ENCODE measurements at regions not wholly inside any gene's neighbourhood (a gene's known extent, or its start where the extent isn't known, plus 50 kb on each side); places are given as distances from the start of the nearest gene placed in this dataset.
A peak's percentile ranks its signal among the peaks of the same experiment; 100 is the strongest.

DNA sequence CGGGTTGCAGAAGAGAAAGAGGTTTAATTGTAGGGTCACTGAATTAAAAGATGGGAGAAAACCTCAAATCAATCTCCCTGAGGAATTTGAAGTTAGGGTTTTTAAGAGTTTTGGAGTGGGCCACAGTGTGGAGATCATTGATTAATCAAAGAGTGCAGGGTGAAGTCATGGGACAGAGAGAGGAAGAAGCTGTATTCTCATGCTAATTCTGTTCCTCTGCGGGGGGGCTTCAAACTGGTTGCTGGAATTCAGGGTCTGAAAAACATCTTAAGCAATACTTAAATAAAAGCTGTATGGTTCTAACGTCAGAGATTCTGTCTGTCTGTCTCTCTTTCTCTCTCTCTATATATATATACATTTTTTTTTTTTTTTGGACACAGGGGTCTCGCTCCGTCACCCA lies 169.8 kb upstream of the SPATS2L start:
- no peaks in the 10 kb centered on the region for H3K9me3 Mint-ChIP-seq
- no peaks in the 10 kb centered on the region for H3K36me3 Mint-ChIP-seq (ENCODE audit: low read depth)
- peak overlapping the region; percentile 6 to 75 (median 11) for H3K27ac Mint-ChIP-seq
- TF ChIP-seq, protein P1, sequence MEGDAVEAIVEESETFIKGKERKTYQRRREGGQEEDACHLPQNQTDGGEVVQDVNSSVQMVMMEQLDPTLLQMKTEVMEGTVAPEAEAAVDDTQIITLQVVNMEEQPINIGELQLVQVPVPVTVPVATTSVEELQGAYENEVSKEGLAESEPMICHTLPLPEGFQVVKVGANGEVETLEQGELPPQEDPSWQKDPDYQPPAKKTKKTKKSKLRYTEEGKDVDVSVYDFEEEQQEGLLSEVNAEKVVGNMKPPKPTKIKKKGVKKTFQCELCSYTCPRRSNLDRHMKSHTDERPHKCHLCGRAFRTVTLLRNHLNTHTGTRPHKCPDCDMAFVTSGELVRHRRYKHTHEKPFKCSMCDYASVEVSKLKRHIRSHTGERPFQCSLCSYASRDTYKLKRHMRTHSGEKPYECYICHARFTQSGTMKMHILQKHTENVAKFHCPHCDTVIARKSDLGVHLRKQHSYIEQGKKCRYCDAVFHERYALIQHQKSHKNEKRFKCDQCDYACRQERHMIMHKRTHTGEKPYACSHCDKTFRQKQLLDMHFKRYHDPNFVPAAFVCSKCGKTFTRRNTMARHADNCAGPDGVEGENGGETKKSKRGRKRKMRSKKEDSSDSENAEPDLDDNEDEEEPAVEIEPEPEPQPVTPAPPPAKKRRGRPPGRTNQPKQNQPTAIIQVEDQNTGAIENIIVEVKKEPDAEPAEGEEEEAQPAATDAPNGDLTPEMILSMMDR (IDR thresholded peaks at IDR 0.05; ENCODE audit: unreplicated experiment in 3 of 3): no peak
- H3K4me3 Mint-ChIP-seq: no peak overlapping the region
- H3K4me1 Mint-ChIP-seq: peaks cover 39% of the 10 kb centered on the region
- no peaks in the 10 kb centered on the region for H3K27me3 Mint-ChIP-seq (ENCODE audit: low read depth)

DNA sequence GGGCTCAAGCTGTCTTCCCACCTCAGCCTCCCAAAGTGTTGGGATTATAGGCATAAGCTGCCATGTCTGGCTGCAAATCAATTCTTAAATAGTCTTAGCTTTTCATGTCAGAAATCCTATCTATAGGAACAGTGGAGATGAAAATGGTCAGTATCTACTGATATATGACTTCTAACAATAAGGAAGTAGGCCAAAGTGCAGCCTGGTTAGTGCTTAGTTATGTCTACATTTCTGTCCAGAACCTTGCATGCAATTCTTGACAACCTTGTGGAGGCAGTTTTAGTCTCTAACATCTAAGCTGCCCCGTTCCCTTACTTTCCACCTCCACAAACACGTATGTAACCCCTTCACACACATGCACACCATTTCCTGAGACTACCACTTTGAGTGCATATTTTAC lies 169.2 kb upstream of the SPATS2L start:
- TF ChIP-seq, protein P1 (IDR thresholded peaks at IDR 0.05; ENCODE audit: unreplicated experiment in 3 of 3): no peak
- no peak overlapping the region for H3K4me3 Mint-ChIP-seq

DNA sequence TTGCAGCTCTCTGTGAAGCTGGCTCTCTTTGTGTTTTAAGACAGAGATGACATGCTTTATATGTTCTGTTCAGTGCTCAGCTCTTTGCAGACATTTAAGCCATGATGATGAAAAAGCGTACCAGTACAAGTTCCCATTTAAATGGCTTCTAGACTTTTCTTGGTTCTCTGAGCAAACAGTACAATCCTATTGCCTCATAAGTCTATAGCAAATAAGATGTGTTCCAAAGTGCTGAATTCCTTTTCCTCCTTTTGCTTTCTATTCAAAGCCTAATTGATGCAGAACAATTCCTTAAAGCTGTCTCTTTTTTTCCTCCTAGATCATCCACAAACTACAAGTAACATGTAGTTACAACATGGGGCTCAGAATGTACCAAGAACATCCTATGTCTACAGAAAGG lies 168.8 kb upstream of the SPATS2L start:
- TF ChIP-seq, protein P1 (IDR thresholded peaks at IDR 0.05; ENCODE audit: unreplicated experiment in 3 of 3): no peak
- peaks cover 5% of the 10 kb centered on the region for H3K9me3 Mint-ChIP-seq
- H3K4me3 Mint-ChIP-seq: no peak overlapping the region
- no peaks in the 10 kb centered on the region for H3K27me3 Mint-ChIP-seq (ENCODE audit: low read depth)
- peaks cover 39% of the 10 kb centered on the region for H3K4me1 Mint-ChIP-seq
- H3K27ac Mint-ChIP-seq: peak overlapping the region; percentile 67 to 96 (median 92)
- no peaks in the 10 kb centered on the region for H3K36me3 Mint-ChIP-seq (ENCODE audit: low read depth)

More for the DNA sequence above, 169.2 kb upstream of the SPATS2L start:
- H3K27me3 Mint-ChIP-seq (ENCODE audit: low read depth): no peaks in the 10 kb centered on the region
- peak overlapping the region; percentile 67 to 96 (median 92) for H3K27ac Mint-ChIP-seq
- no peaks in the 10 kb centered on the region for H3K36me3 Mint-ChIP-seq (ENCODE audit: low read depth)
- H3K4me1 Mint-ChIP-seq: peaks cover 39% of the 10 kb centered on the region
- peaks cover under 1% of the 10 kb centered on the region for H3K9me3 Mint-ChIP-seq

DNA sequence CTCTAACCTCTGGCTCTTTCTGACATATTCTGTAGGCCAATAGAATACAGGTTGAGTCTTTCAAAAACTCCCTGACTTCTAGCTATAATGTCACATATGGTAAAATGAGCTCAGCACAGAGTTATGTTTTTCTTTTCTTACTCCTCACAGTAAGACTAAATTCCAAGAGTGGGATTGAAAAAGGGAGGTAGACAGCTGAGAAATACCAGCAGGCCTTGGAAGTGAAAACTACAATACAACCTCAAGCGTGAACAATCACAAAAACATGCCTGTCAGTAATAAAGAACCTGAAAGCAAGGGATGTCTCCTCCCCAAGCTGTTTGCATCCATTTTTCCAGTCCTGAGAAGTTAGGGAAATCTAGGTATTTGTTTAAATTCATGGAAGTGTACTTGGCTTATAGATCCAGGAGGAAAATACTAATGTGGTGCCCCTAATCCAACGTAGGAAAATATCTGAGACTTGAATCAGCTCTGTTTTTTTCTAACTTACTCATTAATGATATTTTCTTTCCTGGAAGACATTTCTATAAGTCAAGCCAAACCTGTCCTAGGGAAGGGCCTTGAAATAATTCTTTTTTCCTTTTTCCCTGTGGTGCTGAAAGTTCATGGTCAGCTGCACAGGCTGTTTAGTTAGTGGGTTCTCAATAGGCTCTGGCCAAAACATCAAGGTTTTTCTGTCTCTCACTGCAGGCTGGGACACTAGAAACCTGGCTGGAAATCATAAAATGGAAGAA lies 167.9 kb upstream of the SPATS2L start:
- no peaks in the 10 kb centered on the region for H3K36me3 Mint-ChIP-seq (ENCODE audit: low read depth)
- TF ChIP-seq, protein P1 (IDR thresholded peaks at IDR 0.05; ENCODE audit: unreplicated experiment in 3 of 3): no peak
- H3K4me1 Mint-ChIP-seq: peaks cover 39% of the 10 kb centered on the region
- peaks cover 8% of the 10 kb centered on the region for H3K9me3 Mint-ChIP-seq
- peak overlapping the region; percentile 67 to 96 (median 92) for H3K27ac Mint-ChIP-seq
- H3K4me3 Mint-ChIP-seq: no peak overlapping the region
- H3K27me3 Mint-ChIP-seq (ENCODE audit: low read depth): no peaks in the 10 kb centered on the region

DNA sequence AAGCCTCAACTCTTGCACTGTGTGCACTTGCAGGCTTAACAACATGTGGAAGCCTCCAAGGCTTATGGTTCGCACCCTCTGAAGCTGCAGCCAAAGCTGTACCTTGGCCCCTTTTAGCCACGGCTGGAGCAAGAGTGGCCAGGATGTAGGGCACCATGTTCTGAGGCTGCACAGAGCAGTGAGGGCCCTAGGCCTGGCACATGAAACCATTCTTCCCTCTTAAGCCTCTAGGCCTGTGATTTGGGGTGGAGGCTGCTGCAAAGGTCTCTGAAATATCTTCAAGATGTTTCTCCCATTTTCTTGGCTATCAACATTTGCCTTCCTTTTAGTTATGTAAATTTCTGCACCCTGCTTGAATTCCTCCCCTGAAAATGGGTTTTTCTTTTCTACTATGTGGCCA lies 161.9 kb upstream of the SPATS2L start:
- H3K36me3 Mint-ChIP-seq (ENCODE audit: low read depth): no peaks in the 10 kb centered on the region
- peaks cover 28% of the 10 kb centered on the region for H3K9me3 Mint-ChIP-seq
- H3K4me3 Mint-ChIP-seq: no peak overlapping the region
- no peaks in the 10 kb centered on the region for H3K27me3 Mint-ChIP-seq (ENCODE audit: low read depth)
- no peak overlapping the region for H3K27ac Mint-ChIP-seq
- TF ChIP-seq, protein P1 (IDR thresholded peaks at IDR 0.05; ENCODE audit: unreplicated experiment in 3 of 3): no peak
- H3K4me1 Mint-ChIP-seq: peaks cover 29% of the 10 kb centered on the region

DNA sequence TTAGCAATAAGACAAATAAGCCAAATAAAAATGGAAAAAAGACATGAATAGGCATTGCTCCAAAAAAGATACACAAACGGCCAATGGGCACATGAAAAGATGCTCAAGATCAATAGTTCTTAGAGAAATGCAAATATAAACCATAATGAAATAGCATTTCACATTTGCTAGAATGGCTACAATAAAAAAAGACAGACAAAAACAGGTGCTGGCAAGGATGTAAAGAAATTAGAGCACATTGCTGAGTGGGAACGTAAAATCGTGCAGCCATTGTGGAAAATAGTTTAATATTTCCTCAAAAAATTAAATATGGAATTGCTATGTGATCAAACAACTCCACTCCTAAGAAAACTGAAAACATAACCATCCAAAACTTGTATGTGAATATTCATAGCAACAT lies 160.0 kb upstream of the SPATS2L start:
- H3K4me1 Mint-ChIP-seq: peaks cover 18% of the 10 kb centered on the region
- H3K4me3 Mint-ChIP-seq: no peak overlapping the region
- TF ChIP-seq, protein P1 (IDR thresholded peaks at IDR 0.05; ENCODE audit: unreplicated experiment in 3 of 3): no peak
- H3K9me3 Mint-ChIP-seq: peaks cover 41% of the 10 kb centered on the region
- no peaks in the 10 kb centered on the region for H3K36me3 Mint-ChIP-seq (ENCODE audit: low read depth)
- no peaks in the 10 kb centered on the region for H3K27me3 Mint-ChIP-seq (ENCODE audit: low read depth)
- peak overlapping the region in 1 of 3 experiments; percentile 37 for H3K27ac Mint-ChIP-seq

Measured in nephron (organoid).